ENCODE measurements at regions not wholly inside any gene's neighbourhood (a gene's known extent, or its start where the extent isn't known, plus 50 kb on each side); places are given as distances from the start of the nearest gene placed in this dataset.

GRCh38 chr1:173355281-173356031 is 121.7 kb upstream of the PRDX6 start (continued):
- TF ChIP-seq NKRF (IDR thresholded peaks at IDR 0.05; ENCODE audit: borderline replicate concordance) (no peak), GATAD2B (IDR thresholded peaks at IDR 0.05; ENCODE audit: borderline replicate concordance) (peak; percentile 48), HES1 (IDR thresholded peaks at IDR 0.05; ENCODE audit: low read depth) (peak; percentile 63), RNF2 (IDR thresholded peaks at IDR 0.05) (peak; percentile 52; the same call in 1 of the 2 replicates), CBX3 (IDR thresholded peaks at IDR 0.05; ENCODE audit: borderline replicate concordance in 1 of 2, low read length in 2 of 2) (peak in 1 of 2 experiments; percentile 56; a peak in 1 of 3 replicates), POLR2B (IDR thresholded peaks at IDR 0.05; ENCODE audit: low read depth, partially characterized antibody) (no peak), DPF2 (IDR thresholded peaks at IDR 0.05) (peak; percentile 96), ZBTB49 (CRISPR knock-in tag; IDR thresholded peaks at IDR 0.05; ENCODE audit: borderline replicate concordance) (no peak), NFIC (IDR thresholded peaks at IDR 0.05) (peak; percentile 72), NFYB (IDR thresholded peaks at IDR 0.05; ENCODE audit: extremely low read depth, insufficient read length) (no peak), DMBX1 (CRISPR knock-in tag; IDR thresholded peaks at IDR 0.05; ENCODE audit: borderline replicate concordance) (peak; percentile 50; the same call in 1 of the 2 replicates), SMARCA4 (IDR thresholded peaks at IDR 0.05) (peak; percentile 98), ARID1B (IDR thresholded peaks at IDR 0.05) (peak; percentile 97), NFATC3 (IDR thresholded peaks at IDR 0.05) (no peak), MEF2D (tag; conservative IDR thresholded peaks at IDR 0.05; ENCODE audit: low read depth) (peak; percentile 65; the same call in 1 of the 2 replicates), NCOR1 (IDR thresholded peaks at IDR 0.05) (peak; percentile 93), SMARCA5 (IDR thresholded peaks at IDR 0.05) (no peak), ZNF197 (CRISPR knock-in tag; IDR thresholded peaks at IDR 0.05; ENCODE audit: low read depth) (peak; percentile 76; the same call in 1 of the 2 replicates), SRF (CRISPR knock-in tag; IDR thresholded peaks at IDR 0.05) (peak; percentile 83 to 98; a peak in 3 of 4 replicates), NBN (IDR thresholded peaks at IDR 0.05; ENCODE audit: low read depth) (peak; percentile 50; the same call in 1 of the 2 replicates), POLR2AphosphoS5 (IDR thresholded peaks at IDR 0.05; ENCODE audit: control insufficient read depth, insufficient read depth, low read depth, low read length) (peak; percentile 77), L3MBTL2 (IDR thresholded peaks at IDR 0.05) (no peak; the same call in 1 of the 2 replicates), MAZ (CRISPR knock-in tag; conservative IDR thresholded peaks at IDR 0.05 in 1 of 2, IDR thresholded peaks at IDR 0.05 in 1 of 2) (0 out of 4 replicates have a peak, but pooled peaks of 1 of the 2 experiments have one; percentile 34), NONO (IDR thresholded peaks at IDR 0.05; ENCODE audit: low read depth in 2 of 2, low read length in 1 of 2) (0 out of 4 replicates have a peak, but pooled peaks of 1 of the 2 experiments have one; percentile 22), MTA3 (IDR thresholded peaks at IDR 0.05; ENCODE audit: borderline replicate concordance) (0 out of 2 replicates have a peak, but pooled peaks have one; percentile 35)
